NCI-H748 (cell line): ENCODE measurements at regions not wholly inside any gene's neighbourhood (a gene's known extent, or its start where the extent isn't known, plus 50 kb on each side); places are given as distances from the start of the nearest gene placed in this dataset.
A peak's percentile ranks its signal among the peaks of the same experiment; 100 is the strongest.
"Not testable (repeated sequence)": the region's sequence is repeated elsewhere in the genome, so short reads cannot be mapped to it uniquely, and the experiment has no call there.

Experiments used
- DNase-seq: peaks from one replicate; lab custom pipeline; 2025; ENCODE audit not compliant: unreplicated experiment; lab: John Stamatoyannopoulos, UW

DNA sequence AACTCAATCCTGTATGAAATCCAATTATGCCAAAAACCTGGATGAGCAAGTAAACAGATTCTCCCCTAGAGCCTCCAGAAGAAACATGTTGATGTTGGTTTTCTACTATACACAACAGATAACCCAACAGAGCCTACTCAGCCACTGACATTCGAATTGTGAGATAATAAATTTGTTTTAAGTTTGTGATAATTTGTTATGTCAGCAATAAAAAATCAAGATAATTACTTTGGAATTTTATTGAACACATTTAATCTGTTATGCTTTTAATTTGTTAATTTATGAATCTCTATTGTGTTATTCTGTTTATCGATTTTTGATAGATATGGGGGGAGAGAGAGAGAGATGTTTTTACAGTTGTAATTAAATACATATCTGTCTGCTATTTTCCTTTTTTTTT lies 1016.1 kb upstream of the PCDH7 start:
- no peak for DNase-seq

DNA sequence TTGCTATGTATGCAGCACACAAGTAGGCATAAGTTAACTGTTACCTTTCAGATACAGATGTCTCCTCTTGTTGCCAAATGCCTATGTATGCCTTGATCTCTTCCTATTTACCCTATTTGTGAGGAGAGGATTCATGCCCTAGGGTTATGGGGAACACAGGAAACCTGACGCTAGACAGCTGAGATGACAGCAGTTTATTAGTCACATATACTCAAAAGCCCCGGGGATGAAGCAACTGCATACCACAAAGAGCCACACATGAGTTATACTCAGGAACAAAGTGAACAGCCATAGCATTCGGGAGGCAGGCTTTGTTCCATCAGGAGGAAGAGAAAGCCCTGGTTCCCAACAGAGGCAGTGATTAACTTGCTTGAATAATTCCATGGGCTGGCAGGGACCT lies 1011.7 kb upstream of the PCDH7 start:
- DNase-seq = no peak

DNA sequence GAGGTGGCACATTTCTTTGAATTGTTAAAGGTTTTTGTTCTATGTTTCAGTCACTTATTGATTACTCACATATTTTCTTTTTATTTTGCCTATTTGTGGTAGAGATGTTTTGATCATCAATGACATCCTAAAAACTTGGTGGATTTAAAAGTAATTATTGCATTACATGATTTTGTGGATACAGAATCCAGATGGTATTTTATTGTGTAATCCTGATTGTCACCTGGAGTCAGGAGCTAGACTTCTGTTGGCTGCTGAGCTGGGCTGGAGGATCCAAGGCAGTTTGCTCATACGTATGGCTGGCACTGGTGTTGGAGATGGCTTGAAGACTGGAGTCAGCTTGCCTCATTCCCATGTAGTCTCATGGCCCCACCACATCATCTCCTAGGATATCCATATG lies 1009.6 kb upstream of the PCDH7 start:
- no peak for DNase-seq

DNA sequence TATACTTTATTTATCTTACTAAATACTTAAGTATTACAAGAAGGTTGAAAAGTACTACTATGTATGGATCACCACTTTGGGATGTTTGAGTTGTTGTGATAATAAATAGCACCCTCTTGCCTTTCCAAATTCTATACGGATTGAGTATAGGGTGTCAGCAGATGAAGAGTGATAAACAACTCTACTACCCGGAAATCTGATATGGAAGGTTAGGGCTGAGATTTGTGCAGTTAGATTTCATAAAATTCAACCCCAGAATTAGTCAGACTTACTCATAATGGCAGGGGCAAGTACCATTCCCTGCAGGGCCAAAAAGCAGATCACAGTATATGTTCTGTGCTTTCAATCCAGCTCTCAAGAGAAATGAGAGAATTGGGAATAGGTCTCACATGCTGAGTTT lies 1008.9 kb upstream of the PCDH7 start:
- no peak for DNase-seq

DNA sequence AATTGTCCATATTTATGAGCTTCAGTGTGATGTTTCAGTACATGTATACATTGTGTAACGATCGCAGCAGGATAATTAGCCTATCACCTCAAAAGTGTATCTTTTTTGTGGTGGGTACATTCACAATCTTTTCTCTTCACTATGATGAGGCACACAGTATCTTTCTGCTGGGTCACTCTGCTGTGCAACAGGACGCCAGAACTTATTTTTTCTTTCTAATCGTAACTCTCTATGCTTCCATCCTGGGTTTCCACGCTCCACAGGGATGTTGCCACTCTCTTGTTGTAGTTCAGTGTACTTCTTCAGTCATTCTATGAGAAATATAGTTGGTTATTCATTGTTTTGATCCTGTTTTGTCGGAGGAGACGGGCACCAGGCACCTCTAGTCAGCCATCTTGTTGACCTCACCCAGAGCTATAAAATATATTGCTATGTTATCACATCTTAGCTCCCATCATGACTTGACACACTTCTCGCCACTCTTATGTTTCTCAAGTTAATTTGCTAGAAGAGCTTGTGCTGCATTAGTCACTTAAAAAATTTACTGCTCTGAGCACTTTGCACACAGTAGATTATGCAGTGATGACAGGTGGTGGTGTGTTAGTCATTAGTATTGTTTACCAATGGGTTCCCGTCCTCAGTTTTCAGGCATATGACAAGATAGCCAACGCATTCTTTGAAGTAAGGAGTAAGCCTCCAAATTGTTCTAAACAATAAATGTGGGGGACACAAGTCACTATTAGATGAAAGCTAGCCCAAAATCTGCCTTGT lies 1002.7 kb upstream of the PCDH7 start:
- no peak for DNase-seq

DNA sequence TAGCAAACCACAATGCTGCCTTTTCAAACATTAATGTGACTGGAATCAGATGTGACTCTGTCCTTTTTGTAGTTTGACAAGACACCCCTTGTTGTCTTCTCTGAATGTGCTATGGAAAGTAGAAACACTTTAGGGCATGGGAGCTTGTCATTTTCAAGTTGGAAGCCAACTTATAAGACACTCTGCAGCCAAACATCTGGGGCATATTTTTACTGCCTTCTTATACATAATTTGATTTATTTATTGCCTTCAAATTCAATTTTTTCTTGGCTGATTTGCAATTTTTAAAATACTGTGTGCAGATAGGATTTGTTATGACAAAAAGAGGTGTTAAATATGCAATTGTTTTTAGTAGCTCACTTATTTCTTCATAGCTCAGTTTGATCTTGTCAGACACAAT lies 1002.0 kb upstream of the PCDH7 start:
- DNase-seq = no peak

DNA sequence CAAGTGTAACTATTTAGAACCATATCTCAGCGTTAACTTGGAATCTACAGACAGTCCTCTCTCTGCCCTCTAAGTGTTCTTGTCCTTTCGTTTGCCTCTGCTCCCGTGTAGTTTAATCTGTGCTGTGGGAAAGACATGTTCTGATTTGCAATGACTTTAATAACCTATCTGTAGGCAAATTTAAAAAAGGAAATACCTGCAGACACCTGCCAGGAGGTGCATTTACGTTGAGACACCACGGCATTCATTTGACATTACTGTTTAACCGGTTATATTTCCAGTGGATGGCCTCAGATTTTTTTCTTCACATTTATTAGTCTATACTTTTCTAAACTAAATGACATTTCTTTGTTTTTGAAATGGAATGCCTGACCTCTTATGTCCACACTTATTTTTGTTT lies 997.9 kb upstream of the PCDH7 start:
- DNase-seq = no peak

DNA sequence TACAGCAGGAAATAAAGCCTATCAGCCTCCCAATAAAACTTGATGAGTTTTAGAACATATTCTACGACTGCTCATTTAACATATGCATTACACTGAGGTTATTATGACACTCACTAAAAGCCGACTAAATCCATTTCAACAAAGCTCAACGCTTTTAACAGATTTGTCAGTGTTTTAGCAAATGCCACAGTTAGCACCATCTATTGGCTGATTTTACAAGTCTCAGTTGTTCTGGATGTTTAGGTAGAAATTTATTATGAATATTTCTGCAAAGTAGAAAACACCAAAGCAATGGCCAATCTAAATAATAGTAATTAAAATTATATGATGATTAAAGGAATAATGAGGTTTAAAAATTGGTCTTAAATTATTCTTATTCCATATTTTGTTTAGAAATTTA lies 993.2 kb upstream of the PCDH7 start:
- DNase-seq = no peak

DNA sequence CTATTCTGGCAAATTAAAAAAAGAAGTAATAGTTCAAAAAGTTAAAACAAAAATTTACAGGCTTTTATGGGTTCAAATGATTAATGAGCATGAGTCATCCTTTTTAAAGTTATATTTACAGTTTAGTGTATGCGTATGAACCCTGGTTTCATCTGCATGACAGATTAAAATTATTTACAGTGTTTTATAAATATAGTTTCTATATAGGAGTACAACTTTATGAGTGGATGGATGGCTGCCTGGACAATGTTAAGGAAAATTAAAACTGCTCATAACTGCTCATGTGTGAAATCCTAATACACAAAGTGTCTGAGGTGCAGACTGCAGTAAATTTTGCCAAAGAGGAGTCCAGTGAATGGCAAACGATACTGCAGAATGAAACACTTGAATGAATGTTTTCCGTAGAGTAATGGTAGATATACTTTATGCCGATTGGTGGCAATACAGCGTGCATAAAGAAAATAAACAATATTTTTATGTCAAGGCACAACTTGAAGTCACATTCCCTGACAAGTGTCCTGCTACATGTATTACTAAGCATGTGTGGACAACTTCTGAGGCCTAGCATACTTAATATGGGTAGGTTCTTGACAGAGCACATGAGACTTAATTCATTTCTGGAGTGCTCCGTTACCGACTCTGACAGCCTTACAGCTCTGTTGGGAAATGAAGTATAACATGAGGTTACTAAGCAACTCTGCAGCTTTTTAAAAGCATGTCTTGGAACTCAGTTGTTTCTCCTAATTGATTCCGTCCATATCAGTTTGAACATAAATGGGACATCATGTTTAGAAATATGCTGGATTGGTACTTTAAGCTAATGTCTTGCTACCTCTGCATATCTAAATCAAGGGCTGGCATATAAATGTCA lies 985.6 kb upstream of the PCDH7 start:
- DNase-seq = no peak

DNA sequence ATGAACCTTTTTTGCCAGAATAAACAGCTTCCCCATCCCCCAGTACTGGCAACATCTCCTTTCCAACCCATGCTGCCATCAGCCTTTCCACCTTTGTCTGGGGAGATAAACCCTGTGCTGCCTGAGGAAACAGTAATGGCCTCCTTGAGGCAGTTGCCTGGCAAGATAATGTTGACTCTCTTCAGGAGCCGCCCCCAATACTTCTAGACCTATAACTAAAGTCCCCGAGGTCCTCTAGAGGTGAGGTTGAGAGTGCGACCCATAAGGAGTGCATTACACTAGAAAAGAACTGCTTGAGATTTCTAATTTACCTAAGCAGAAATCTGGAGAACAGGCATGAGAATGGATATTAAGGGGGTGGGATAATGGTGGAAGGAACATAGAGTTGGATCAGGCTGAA lies 963.2 kb upstream of the PCDH7 start:
- DNase-seq = no peak

DNA sequence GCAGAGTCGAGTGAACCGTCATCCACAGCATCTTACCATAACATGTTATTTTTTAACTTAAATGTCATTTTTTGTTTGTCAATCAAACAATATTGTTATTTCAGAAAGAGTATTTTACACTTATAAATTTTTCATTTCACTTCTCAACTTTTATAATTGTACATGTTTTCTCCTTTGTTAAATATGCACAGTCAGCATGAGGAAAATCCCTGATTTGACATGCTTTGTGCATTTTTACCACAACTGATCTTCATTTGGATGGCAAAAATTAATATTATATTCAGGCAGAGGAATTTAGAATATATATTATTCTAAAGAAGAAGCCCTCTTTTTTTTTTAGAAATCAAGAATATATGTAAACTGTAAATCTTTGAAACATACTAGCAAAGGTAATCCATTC lies 958.0 kb upstream of the PCDH7 start:
- no peak for DNase-seq

DNA sequence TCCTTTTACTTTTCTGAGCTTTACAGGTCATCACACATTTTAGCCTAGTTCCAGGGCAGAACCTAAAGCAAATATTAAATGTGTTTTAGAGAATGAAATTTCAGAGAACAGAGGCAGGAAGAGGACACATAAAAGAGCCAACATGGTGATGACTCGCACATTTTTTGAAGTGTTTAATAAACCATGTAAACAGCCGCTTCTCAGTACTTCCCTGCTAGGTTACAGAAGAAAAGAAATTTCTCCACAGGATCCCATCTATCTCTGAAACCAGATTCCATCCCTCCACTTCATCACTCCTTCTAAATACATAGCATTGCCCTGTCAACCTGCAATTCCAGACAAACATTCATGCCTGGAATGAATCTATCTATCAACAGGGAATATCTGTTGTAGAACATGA lies 949.5 kb upstream of the PCDH7 start:
- no peak for DNase-seq

DNA sequence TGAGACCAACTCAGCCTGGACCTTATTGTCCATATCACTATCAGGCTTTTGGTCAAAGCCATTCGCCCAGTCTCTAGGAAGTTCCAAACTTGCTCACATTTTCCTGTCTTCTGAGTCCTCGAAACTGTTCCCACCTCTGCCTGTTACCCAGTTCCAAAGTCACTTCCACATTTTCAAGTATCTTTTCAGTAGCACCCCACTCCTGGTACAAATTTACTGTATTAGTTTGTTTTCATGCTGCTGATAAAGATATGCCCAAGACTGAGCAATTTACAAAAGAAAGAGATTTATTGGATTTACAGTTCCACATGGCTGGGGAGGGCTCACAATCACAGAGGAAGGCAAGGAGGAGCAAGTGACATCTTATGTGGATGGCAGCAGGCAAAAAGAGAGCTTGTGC lies 932.0 kb upstream of the PCDH7 start:
- not testable (repeated sequence) for DNase-seq

DNA sequence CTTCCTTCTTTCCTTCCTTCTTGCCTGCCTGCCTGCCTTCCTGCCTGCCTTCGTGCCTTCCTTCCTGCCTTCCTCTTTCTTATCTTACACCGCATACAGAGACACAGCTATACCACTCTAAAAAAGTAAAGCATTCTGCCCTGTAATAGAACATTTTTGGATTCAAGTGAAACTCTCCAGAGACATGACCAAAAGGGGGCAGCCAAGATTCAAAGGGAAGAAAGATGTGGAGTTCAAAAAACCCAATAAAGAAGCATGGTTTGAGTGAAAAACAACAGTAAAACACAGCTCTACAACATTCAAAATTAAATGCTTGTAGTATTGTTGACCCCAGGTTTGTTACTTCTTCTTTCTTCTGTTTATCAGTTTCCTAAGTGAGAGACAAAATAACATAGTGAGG lies 914.9 kb upstream of the PCDH7 start:
- DNase-seq = peak; percentile 73

DNA sequence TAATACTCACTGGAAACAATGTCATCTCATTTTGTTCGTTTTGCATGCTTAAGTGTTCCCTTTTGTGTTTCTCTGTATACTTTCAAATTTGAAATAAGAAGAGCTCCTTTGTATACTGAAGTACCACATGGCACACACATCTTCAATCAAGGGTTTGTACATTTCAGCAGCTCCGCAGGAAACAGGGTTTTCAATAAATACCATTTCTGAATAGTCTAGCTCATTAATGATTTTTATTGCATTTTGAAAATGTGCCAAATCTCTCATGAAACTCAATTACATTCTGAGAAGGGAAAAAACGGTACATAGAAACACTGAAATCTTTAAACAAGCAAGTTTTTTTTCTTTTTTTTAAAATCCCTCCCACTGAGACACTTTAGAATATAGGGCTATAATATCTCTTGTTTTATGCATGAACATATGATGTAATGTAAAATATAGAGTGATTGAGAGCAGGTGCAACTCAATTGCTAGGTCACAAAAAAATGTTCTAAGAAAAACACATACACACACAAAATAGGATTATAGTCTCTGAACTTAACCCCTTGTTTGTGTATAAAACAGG lies 914.2 kb upstream of the PCDH7 start:
- DNase-seq = peak; percentile 96

DNA sequence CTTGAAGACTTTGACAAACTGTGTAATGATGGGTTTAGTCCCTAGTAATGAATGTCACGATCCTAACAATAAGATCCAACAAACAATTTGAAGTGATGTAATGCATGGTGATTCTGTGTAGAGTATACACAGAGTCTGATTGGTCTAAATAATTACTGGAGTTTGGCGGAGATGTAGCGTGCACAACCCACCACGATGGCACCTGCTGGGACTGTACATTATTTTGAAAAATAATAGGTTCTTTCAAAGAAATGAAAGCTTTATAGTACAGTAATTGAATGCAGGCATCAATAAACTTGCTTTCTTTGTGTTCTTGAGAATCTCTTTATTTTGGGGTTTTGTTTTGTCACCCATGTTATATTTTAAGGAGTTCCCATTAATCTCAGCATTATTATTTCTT lies 902.2 kb upstream of the PCDH7 start:
- peak; percentile 27 for DNase-seq

DNA sequence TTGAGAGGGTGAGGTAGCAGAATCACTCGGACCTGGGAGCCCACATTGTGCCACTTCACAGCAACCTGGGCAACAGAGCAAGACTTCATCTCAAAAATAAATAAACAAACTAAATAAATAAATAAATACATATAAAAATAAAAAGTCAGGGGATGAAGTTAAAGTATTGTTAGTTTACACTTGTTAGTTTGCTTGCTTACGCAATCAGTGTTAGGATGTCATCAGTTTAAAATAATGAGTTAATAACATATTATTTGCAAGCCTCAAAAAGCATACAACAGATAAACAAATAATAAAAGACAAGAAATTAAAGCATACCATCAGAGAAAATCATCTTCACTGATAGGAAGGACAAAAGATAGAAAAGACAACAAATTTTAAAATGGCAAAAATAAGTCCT lies 891.1 kb upstream of the PCDH7 start:
- no peak for DNase-seq

DNA sequence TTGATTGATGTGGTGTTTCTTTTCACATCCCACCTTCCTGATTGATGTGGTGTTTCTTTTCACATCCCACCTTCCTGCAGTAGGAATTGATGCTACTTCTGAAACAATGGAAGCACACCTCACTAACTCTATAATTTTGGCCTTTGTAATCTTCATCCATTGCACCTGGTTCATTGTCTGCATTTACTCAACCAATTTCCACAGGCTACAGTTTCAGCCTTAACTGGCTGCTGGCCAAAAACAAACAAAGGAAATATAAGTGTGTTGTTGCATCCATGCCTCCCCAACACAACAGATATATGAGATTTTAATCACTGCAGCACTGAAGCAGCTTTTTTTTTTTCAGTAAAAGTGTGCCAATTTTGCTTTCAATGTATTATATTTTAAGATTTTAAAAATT lies 867.6 kb upstream of the PCDH7 start:
- DNase-seq = peak; percentile 96

DNA sequence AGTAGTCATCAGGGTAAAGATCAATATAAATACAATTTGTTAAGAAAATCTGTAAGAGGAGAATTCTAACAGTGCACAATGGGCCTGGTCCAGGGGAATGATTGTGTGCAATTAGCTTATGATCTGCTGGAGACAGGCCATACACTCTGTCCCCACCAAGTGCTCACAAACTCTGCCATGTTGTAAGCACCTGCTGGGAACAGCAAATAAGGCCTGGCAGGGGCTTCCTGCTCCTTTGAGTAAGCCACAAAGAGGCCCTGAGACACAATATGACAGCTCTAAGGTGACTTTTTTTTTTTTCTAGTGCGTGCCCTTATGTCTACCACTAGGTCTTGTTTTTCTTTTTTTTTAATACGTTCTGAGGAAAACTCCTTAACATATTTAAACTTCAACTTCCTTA lies 866.3 kb upstream of the PCDH7 start:
- peak; percentile 95 for DNase-seq

DNA sequence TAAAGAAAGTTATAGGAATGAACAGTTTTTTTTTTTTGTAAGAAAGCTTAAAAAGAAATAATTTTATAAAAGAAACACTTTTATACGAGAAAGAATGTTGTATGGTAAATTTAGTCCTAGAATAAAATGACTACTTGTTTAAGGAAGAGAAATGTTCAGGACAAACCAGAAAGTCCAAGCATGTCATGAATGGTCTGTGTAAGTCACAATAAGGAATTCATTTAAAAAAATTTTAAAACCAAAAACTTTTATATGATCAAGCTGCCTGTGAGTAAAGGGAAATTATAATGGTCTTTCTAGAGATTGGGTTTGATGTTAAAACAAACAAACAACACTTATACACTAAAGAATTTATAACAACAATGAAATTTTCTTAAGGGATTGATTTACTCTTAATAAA lies 858.9 kb upstream of the PCDH7 start:
- no peak for DNase-seq

DNA sequence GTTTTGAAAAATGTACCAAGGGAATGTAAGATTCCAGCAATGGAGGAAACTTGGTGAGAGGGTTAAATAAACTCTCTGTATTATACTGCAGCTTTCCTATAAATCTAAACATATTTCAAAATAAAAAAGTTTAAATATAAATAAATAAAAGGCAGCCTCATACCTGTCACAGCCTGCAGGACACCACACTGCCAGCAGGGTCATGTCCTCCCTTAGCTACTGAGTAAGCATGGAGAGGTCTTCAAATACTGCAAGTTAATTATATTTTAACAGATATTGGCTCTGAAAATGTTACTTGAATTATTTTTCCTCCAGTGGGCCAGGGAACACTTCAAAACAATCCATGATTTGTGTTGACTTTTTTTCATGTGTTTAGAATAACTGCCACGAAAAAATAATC lies 852.8 kb upstream of the PCDH7 start:
- no peak for DNase-seq

DNA sequence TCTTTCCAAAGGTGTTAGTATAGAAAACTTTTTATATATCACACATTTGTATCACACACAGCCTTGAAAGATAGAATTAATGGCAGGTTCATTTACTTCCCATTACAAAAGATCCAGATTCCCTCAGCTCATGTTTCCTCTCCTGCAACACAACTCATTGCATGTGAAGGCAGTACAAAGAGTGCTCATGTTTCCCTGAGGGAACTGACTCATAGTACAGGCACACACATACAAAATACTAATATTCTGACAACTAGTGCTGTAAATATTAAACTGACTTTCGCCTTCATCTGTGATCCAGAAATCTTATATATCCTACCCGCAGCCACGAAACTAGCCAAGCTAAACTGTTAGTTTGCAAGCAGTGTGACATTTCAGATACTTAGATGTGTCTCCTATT lies 819.8 kb upstream of the PCDH7 start:
- no peak for DNase-seq
